ENCODE measurements at regions not wholly inside any gene's neighbourhood (a gene's known extent, or its start where the extent isn't known, plus 50 kb on each side); places are given as distances from the start of the nearest gene placed in this dataset.

DNA sequence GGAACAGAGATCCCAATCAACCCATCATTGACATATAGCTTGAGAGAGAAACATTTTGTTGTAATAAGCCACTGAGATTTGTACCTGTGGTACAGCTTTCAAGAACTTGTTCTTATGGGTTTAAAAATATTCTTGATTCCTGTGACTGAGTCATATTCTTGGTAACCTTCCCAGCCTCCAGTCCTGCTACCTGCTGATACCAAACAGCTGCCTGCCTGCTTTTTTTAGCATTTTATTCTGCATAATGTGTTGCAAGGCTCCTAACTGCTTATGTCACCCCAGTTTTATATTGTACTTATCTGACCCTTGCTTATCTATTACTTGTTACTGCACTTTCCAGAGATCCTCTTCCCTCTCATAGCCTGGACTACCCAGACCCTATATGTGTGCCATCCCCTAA, 349.3 kb upstream of the SOX2 start (continued):
- TF ChIP-seq RXRA (IDR thresholded peaks at IDR 0.05; ENCODE audit: insufficient read depth, low read depth, low read length) (no peak), FOSL1 (IDR thresholded peaks at IDR 0.05; ENCODE audit: insufficient read depth, low read depth, low read length) (no peak), USF2 (IDR thresholded peaks at IDR 0.05; ENCODE audit: low read length) (no peak)
